ENCODE measurements at regions not wholly inside any gene's neighbourhood (a gene's known extent, or its start where the extent isn't known, plus 50 kb on each side); places are given as distances from the start of the nearest gene placed in this dataset.

GRCh38 chrX:133477986-133478385 lies 62.7 kb upstream of the GPC4 start (continued):
- no peak for TF ChIP-seq ZNF462 (CRISPR knock-in tag; IDR thresholded peaks at IDR 0.05)

GRCh38 chrX:133475953-133476352 lies 60.7 kb upstream of the GPC4 start:
- DNase-seq (ENCODE audit: low spot score) (no peak), ATAC-seq (no peak)
- peaks cover 3% of the 10 kb centered on the region; the same call in 2 of the 3 replicates for H3K36me3 Mint-ChIP-seq (ENCODE audit: low read depth)
- H3K4me3 Mint-ChIP-seq: no peak overlapping the region
- no peak overlapping the region for H3K4me3 ChIP-seq
- H3K9me2 ChIP-seq (ENCODE audit: insufficient read depth): no peaks in the 10 kb centered on the region
- H3K27me3 ChIP-seq (ENCODE audit: insufficient read depth): no peaks in the 10 kb centered on the region
- H4K20me1 ChIP-seq (replicated peaks; ENCODE audit: insufficient read depth): no peaks in the 10 kb centered on the region
- no peaks in the 10 kb centered on the region for H3F3A ChIP-seq (replicated peaks; ENCODE audit: low read depth)
- H3K4me1 Mint-ChIP-seq: peaks cover 7% of the 10 kb centered on the region; the same call in 2 of the 3 replicates
- no peaks in the 10 kb centered on the region for H3K4me1 ChIP-seq (ENCODE audit: insufficient read depth)
- no peaks in the 10 kb centered on the region for H3K36me3 ChIP-seq (ENCODE audit: insufficient read depth)
- H3K27me3 Mint-ChIP-seq (ENCODE audit: insufficient read depth, low read depth, poor library complexity): no peaks in the 10 kb centered on the region
- H3K27ac ChIP-seq (ENCODE audit: low read depth): no peak overlapping the region
- H3K79me2 ChIP-seq (replicated peaks; ENCODE audit: insufficient read depth): no peaks in the 10 kb centered on the region
- H3K4me2 ChIP-seq: no peak overlapping the region
- no peaks in the 10 kb centered on the region; the same call in 2 of the 3 replicates for H3K9me3 Mint-ChIP-seq
- no peak overlapping the region for H2AFZ ChIP-seq
- no peak overlapping the region for H3K27ac Mint-ChIP-seq
- TF ChIP-seq CREB1 (CRISPR knock-in tag; IDR thresholded peaks at IDR 0.05; ENCODE audit: low read depth): no peak
- no peak for TF ChIP-seq EZH2phosphoT487 (IDR thresholded peaks at IDR 0.05; ENCODE audit: unreplicated experiment)
- TF ChIP-seq ZNF114 (CRISPR knock-in tag; IDR thresholded peaks at IDR 0.05): no peak
- TF ChIP-seq CTCF (conservative IDR thresholded peaks at IDR 0.05; ENCODE audit: low read depth in 2 of 2): no peak
- TF ChIP-seq ZNF331 (CRISPR knock-in tag; IDR thresholded peaks at IDR 0.05; ENCODE audit: low read depth): no peak
- no peak for TF ChIP-seq NANOG (IDR thresholded peaks at IDR 0.05; ENCODE audit: borderline replicate concordance)
- no peak for TF ChIP-seq ETS1 (IDR thresholded peaks at IDR 0.05)
- TF ChIP-seq JUNB (IDR thresholded peaks at IDR 0.05; ENCODE audit: unreplicated experiment): no peak
- TF ChIP-seq REST (IDR thresholded peaks at IDR 0.05; ENCODE audit: unreplicated experiment): no peak
